ENCODE measurements at regions not wholly inside any gene's neighbourhood (a gene's known extent, or its start where the extent isn't known, plus 50 kb on each side); places are given as distances from the start of the nearest gene placed in this dataset.

DNA sequence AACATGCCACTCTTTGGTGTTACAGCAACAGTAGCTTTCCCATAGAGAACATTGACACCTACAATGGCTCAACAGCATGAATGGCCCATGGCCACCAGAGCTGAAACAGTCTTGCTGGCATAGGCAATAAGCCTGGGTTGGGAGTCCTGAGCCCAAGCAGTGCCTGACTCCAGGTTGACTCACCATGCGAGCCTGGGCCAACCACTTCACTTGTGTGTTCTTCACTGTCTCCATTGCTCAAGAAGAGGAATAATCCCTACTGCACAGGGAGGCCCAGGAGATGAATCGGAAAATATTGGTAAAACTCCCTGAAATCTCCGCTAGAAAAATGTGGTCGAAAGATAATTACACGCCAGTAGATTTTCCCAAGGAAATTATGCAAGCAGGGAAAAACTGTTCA is 89.2 kb upstream of the INHBA start:
- DNase-seq = no peak

DNA sequence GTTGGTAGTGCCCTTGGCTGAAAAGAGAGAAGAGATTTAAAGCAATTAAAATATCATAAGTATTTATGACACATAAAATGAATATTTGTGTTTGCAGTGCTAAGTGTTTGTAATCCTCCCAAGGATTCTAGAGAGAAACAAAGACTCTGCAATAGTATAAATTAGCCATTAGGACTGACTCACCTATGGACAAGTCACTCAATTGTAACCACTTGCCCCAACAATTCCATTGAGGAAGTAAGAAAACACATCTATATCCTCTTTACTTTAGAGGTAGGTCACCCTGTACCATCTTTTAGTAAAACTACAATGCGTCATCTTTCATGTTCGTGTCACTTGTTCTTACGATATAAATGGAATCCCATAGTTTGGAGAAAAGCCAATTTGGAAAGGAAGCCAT is 85.7 kb upstream of the INHBA start:
- no peak for DNase-seq

DNA sequence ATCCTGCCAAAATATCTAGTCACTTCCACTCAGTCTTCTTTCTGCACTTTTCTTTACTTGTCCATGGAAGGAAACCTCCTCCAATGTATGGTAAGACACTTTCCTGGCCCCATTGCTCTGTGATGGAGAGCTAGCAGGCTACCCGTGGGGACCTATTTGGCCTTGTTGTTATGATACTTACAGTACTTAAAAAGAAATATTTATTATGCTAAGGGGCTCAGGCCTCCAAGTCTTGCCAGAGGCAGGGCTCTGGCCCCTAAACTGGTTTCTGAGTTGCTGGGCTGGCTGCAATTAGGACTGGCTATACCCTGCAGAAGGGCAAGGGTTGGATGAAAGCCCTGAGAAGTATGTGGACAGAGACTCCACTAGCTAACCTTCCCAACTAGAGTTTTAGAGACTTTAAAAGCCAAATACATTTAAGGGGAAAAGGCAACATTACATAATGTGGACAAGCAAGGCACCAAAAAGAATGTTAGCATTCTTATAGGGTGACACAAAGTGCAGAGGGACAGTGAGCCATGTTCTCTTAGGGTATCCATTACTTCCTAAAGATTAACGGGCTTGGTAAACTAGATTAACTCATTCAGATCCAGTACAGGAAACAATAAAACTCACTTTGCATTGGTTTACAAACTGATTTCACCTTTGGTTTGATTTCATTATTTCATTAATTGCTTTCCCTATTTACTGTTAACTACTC is 84.9 kb upstream of the INHBA start:
- DNase-seq = no peak

DNA sequence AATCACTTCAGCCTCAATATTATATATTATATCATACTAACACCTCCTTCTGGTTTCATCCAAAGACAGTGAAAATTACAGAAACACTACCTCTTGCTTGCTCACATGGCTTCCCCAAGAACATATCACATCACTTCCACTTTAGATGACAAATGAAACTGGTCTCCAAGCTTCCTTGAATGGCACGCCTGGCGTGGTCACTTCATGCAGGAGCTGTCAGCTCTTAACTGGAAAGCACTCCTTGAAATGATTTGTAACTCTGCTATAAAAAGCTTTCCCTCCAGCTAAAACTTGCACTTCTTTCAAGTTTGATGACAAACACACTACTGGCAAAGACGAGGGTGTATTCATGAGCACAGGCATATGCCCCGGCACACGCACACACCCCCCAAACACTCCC is 84.1 kb upstream of the INHBA start:
- no peak for DNase-seq

DNA sequence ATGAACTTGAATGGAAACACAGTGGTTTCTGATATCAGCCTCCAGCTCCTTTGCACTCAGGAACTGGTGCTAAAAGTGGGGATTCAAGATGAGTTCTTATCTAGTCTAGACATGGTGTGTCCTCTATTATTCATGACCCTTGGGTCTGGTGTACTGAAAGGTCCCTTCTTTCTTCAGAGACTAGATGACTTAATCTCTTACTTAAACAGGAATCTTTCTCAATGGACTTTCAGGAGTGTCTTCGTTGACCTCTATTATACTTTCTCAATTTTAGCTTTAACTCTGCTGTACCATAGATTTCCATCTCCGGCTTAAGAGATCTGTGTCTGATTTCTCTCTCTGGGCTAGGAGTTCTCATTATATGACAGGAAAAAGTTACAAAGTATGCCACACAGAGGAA is 83.5 kb upstream of the INHBA start:
- no peak for DNase-seq

DNA sequence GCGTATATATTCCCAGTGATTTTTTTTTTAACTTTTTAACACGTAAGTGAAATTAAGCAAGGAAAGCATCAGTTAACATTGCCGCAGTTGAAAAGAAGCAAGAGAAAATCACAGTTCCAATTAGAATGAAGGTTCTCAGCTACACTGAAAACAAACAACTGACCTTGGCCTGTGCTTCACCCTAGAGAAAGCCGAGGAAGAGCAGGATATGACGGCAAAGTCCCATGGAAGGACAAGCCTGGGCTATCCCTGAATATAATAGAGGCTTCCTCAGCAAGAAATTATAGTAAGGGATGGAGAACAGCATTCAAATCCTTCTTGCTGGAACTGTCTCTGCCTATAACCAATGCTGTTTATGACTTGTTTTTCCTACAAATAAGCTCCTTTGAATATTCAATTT is 83.0 kb upstream of the INHBA start:
- no peak for DNase-seq

DNA sequence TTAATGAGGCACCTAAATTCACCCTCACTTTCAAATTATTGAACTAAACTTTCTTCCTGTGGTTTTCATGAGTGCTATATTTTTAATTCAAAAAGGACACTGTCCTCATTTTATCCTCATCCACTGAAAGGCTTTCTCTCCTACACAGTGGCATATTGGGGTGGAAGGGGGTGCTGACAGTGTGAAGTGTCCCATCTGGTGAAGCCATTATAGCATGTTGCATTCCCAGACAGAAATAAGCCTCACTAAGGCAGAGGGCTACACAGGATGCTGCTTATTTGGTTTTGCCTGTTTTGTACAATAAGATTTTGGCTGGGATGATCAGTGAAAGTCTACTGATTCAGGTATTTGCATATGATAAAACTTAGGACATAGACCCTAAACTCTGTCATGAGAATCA is 82.4 kb upstream of the INHBA start:
- no peak for DNase-seq

DNA sequence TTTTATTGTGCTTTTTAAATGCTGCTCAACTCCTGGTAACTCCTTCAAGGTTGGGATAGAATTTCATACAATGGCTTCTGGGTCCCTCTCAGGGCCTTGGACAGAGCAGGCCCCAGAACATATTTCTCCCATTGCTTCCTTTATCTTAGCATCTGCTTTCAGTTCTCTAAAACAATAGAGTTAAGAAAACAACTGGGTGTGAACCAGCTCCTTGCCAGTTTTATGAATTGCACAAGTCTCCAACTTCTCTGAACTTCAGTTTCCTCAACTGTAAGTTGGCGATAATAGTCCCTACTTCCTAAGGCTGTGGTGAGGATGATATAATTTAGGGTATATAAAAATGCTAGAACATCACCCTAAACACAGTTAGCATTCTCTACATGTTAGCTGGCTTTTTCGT is 77.0 kb upstream of the INHBA start:
- DNase-seq = no peak

DNA sequence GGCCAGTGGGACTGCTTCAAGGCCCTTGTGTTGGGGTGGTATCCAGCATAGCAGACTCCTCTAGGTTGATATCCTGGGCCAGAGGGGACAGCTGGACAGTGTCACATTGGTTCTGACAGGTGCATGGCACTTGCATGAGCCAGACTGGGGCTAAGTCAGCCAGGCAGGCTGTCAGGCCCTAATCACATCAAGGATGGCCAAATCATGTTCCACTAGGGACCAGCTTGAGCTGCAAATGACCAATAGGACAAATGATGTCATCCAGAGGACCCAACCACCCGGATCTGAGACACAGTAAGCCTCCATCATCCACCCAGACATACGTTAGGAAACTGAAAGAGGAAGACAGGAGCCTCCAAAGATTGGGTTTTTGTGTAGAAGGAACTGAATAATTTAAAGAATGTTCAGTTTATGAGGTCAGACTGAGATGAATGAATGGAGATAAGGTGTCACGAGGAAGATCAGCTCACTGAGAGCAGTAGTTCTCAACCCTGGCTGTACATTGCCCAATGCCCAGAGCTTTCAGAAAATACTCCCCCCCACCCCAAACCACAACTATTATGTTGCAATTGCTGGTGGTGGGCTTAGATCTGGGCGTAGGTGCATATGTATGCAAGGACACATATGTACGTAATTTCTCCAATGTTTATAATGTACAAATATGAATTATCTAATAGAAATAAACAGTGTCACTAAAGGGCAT is 75.2 kb upstream of the INHBA start:
- no peak for DNase-seq

DNA sequence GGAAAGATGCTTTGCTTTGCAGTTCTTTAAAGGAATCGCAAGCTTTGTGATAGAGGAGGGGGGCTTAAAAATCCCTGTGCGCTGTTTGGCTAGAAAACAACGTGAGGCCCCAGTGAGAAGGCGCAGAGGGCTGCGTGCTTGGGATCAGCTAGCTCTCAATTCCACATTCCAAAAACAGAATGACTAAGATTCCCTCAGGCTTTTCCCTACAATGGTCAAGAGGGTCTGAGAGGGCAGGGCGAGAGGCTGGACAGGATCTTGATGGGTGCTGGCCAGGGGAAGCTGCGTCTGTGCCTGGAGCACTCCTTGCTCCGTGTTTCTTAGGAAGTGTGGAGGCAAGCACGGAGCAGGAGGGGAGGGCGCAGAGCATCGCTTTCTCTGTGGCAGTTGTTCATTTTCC is 72.1 kb upstream of the INHBA start:
- DNase-seq = no peak

DNA sequence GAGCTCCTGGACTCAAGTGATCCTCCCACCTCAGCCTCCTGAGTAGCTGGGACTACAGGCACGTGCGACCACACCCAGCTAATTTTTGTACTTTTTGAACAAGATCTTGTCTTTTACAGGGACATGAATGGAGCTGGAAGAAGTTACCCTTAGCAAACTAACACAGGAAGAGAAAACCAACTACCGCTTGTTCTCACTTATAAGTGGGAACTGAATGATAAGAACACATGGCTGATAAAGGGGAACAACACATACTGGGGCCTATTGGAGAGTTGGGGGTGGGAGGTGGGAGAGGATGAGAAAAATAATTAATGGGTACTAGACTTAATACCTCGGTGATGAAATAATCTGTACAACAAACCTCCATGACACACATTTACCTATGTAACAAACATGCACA is 70.9 kb upstream of the INHBA start:
- DNase-seq = no peak

DNA sequence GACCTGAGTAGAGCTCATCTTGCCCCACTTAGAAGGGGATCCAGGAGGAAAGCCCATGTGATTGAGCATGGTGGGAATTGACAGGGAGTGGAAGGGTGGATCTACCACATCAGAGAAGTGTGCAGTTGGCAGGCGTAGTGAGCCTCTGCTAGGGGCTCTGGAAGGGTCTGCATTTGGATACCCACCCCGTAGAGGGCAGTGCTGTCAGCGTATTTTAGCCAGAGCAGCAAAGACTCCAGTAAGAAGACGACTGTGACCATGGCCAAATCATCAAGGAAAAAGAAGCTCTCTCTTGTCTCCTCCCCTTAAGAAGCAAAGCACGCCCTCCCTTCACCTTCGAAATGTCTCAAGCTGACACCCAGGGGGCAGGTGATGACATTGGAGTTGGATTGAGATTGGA is 68.8 kb upstream of the INHBA start:
- DNase-seq = no peak

DNA sequence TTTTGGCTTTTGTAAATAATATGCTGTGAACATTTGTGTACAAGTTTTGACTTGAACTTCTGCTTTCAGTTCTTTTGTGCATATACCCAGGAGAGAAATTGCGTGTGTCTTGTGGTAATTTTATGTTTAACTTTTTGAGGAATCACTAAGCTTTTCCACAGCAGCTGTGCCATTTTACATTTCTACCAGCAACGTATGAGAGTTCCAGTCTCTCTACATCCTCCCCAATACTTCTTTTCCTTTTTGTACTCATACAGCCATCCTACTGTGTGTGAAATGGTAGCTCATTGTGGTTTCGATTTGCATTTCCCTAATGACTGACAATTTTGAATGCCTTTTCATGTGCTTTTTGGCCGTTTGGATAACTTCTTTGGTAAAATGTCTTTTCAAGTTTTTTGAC is 66.3 kb upstream of the INHBA start:
- DNase-seq = no peak

DNA sequence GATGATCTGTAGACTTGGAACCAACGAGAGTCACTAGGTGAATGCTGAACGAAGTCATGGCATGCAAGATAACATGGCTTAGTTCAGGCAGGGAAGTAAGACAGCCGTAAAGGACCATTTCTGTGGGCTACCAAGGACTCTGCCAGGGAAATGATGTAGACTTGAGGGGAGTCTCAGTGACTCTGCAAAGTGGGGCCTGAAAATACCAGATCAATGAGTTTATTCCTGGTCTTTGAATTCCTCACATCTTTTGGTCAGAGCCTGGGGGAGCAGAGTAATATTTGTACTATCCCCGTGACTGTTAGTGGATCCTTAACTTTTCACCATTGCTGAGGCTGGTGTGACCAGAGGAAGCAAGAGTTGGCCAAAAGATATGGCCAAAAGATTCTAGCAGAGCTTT is 60.7 kb upstream of the INHBA start:
- no peak for DNase-seq

DNA sequence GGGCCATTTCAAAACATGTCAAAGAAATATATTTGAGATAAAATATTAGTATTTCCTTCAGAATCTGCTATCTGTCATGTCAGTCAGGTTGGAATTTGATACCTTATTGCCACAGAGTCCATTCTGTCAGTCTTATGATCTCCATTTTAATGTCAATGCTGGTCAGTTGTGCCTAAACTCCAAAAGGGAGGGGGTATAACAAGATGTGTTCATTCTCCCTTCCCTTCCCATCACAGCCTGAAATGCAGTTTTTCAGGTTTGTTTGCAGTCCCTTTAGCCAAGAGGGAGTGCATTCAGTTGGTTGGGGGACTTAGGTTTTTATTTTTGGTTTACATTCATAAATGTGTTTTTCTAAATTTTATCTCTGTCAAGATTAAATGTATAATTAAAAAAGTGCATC is 59.8 kb upstream of the INHBA start:
- no peak for DNase-seq

DNA sequence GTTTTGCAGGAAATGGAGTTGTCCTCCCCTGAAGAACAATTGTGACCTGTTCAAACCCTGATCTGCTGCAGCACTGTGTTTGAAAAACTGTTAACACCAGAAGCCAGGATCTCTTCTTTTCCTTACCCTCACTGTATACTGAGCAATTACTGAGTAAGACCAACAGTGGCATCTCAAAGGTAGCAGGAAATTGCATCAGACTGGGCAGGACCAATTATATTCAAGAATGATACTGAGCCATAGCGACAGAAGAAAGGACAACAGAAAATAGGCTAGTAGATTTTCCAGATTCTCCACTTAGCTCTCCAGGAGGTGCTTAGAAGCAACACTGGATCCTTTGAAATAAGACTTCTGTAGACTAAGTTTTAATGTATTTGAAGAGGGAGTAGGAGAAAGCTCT is 57.4 kb upstream of the INHBA start:
- no peak for DNase-seq

DNA sequence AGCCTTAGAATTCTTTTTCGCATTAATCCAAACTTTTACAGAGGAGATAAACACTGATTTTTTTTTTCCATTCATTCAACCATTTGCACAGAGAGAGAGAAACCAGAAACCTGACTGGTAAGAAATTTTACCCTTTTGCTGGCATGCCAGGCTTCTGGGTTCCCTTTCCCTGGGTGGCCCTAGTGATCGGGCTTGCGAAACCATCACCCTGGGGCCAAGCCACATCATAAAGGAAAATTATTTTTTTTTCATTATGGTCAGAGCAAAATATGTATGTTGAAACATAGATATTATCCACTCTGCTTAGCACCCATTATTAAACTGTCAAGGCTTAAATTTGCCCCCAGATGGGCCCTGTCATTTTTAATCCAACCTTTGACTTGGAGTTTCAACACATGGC is 55.4 kb upstream of the INHBA start:
- DNase-seq = no peak

DNA sequence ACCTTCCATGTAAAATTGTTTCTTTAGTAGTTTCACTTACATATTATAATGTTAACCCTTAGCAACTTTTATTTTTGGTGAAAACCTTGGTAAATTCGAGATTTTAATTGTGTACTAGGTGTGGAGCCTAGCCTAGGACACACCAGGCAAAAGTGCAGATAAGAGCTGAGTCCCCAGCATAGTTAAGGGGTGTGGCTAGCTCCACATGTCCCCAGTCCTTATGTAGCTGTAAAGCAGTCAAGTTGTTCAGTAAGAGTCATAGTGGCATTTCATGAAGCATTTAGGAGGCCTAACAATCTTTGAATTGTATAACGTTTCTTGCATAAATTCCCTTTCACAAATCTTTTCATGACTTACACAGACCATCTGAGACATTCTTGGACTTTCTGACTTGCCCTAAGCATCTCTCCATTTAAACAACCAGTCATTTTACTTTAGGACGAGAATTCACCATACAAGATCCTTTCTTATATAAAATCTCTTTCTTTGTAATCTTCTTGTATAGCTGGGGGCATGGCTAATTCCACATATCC is 53.8 kb upstream of the INHBA start:
- no peak for DNase-seq

DNA sequence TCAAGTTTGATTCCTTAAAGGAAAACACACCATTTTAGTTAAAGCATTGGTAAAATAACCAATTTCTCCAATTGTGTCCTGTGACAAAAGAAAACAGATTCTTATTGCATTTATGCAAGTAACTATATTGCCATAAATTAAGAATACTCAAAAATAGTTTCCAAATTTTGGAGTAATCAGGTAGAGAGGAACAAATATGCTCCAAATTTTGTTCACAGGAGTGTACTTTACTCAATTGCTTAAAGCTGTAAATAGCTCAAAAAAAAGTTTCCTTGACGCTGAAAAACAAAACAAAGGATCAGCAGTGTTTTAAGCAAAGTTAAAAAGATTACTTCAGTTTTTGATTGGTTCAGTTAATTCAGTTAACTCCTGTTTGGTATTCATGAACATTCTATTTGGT is 52.2 kb upstream of the INHBA start:
- peak; percentile 5 for DNase-seq

DNA sequence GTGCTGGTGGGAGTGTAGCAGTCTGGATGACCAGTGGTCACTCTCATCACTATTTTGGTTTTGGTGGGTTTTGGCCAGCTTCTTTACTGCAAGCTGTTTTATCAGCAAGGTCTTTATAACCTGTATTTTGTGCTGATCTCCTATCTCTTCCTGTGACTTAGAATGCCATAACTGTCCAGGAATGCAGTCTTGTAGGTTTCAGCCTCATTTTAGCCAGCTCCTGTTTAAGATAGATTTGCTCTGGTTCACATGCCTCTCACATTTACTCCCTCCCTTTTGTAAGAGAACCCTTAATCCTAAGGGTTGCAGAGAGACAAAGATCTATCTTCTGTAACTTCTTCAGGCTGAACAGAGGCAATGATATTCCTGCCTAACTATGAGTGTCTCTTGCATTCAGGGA is 51.2 kb upstream of the INHBA start:
- DNase-seq = no peak

Measured in eye (tissue), 1 donor.